HepG2 (cell line): ENCODE measurements at regions not wholly inside any gene's neighbourhood (a gene's known extent, or its start where the extent isn't known, plus 50 kb on each side); places are given as distances from the start of the nearest gene placed in this dataset.

Experiments used
- ATAC-seq: fragments of 200-7000 bp; cut with Tn5 transposase; 3 replicates; pipeline ENCODE4 v1.9.1; 2020; ENCODE audit warnings: mild to moderate bottlenecking, moderate library complexity
- BruUV-seq: library from RNA; stranded (reverse); fragments of 400-500 nt; replicated peaks from 2 replicates; lab custom pipeline; 2021; lab: Mats Ljungman, UMichigan
- CTCF ChIA-PET: fragments of 300-600 bp; formaldehyde crosslinking; extraction: SDS; loops from one replicate; lab custom pipeline; 2021; ENCODE audit warnings: low total read pairs, inconsistent platforms, low intra/inter-chr PET ratio; lab: Yijun Ruan, JAX
- POLR2A ChIA-PET: fragments of 350-600 bp; sonication (Branson Sonifier 250); formaldehyde crosslinking; loops from one replicate; lab custom pipeline; 2020; ENCODE audit warnings: antibody characterized with exemption, inconsistent platforms; lab: Yijun Ruan, JAX
- DNase-seq: peaks from one replicate; pipeline ENCODE4 v3.0.0-alpha.2; 2015; ENCODE audit warnings: low spot score
- FAIRE-seq: peaks from 3 replicates; lab custom pipeline; 2011; peaks lifted over from hg19 to GRCh38; lab: Jason Lieb, UNC
- H2AFZ ChIP-seq: one replicate; pipeline ENCODE4 v1.6.1; 2011; ENCODE audit warnings: low read length, inconsistent platforms
- H3K27ac ChIP-seq: fragments of 300-600 bp; 3 replicates; pipeline ENCODE4 v1.8.0; 2011; ENCODE audit warnings: mixed run types, mild to moderate bottlenecking, mixed read lengths, low read length, inconsistent platforms; ENCODE audit not compliant: insufficient read depth; ENCODE audit errors: extremely low read length
- H3K27me3 ChIP-seq, 2 experiments: fragments of 200-600 bp in 1 of 2; 2 replicates in 1 of 2; 3 replicates in 1 of 2; pipeline versions ENCODE4 v1.6.0 to v1.8.0; 2011; ENCODE audit warnings: low read length in 2 of 2, mild to moderate bottlenecking in 2 of 2, moderate library complexity in 2 of 2, inconsistent platforms in 1 of 2; ENCODE audit not compliant: insufficient read depth in 2 of 2, control insufficient read depth in 1 of 2
- H3K36me3 ChIP-seq, 2 experiments: fragments of 200-600 bp in 1 of 2; replicated peaks in 1 of 2; 2 replicates in 1 of 2; 3 replicates in 1 of 2; pipeline versions ENCODE4 v1.5.1 to v1.8.0; 2011; ENCODE audit warnings: low read length in 2 of 2, inconsistent platforms in 1 of 2; ENCODE audit not compliant: insufficient read depth in 2 of 2, control insufficient read depth in 1 of 2
- H3K4me1 ChIP-seq: 2 replicates; pipeline ENCODE4 v1.5.1; 2012; ENCODE audit warnings: low read length, inconsistent platforms; ENCODE audit not compliant: insufficient read depth
- H3K4me2 ChIP-seq: 2 replicates; pipeline ENCODE4 v1.6.0; 2011; ENCODE audit warnings: low read depth, low read length, inconsistent platforms
- H3K4me3 ChIP-seq, 3 experiments: fragments of 200-600 bp in 1 of 3; sonication (generic), shearing (Covaris generic) in 1 of 3; replicated peaks in 1 of 3; 2 replicates each; pipeline ENCODE4 v1.5.1; 2011 to 2016; ENCODE audit warnings: low read length in 3 of 3, inconsistent platforms in 2 of 3, low read depth in 2 of 3, mild to moderate bottlenecking in 2 of 3, control low read depth in 1 of 3, mixed read lengths in 1 of 3; ENCODE audit not compliant: insufficient read depth in 1 of 3
- H3K79me2 ChIP-seq: one replicate; pipeline ENCODE4 v1.6.1; 2011; ENCODE audit warnings: low read length, inconsistent platforms; ENCODE audit not compliant: insufficient read depth
- H3K9ac ChIP-seq: 2 replicates; pipeline ENCODE4 v1.6.0; 2011; ENCODE audit warnings: mild to moderate bottlenecking, low read depth, low read length, inconsistent platforms; ENCODE audit not compliant: insufficient read depth
- H3K9me3 ChIP-seq: 2 replicates; pipeline ENCODE4 v1.5.1; 2012; ENCODE audit warnings: mild to moderate bottlenecking, low read length
- H4K20me1 ChIP-seq: 2 replicates; pipeline ENCODE4 v1.6.0; 2011; ENCODE audit warnings: inconsistent platforms, mild to moderate bottlenecking, low read length, moderate library complexity; ENCODE audit not compliant: insufficient read depth
- ARNT ChIP-seq: fragments of 450-650 bp; IDR thresholded peaks from 2 replicates; pipeline ENCODE4 v1.6.1; 2017
- DR1 ChIP-seq: sonication (generic); formaldehyde crosslinking; IDR thresholded peaks from 2 replicates; pipeline ENCODE4 v1.8.0; 2021; ENCODE audit warnings: mild to moderate bottlenecking, missing genetic modification reagents, inconsistent platforms
- EHMT2 ChIP-seq: fragments of 200-600 bp; sonication (generic); IDR thresholded peaks from 2 replicates; pipeline ENCODE4 v1.7.0; 2017; ENCODE audit warnings: antibody characterized with exemption, low read depth, low read length, borderline replicate concordance
- HNRNPL ChIP-seq: fragments of 200-400 bp; formaldehyde crosslinking; IDR thresholded peaks from 2 replicates; pipeline ENCODE4 v1.6.1; 2017; ENCODE audit warnings: mild to moderate bottlenecking, low read depth, low read length
- KAT2B ChIP-seq: fragments of 150-350 bp; IDR thresholded peaks from 2 replicates; pipeline ENCODE4 v1.6.1; 2014; ENCODE audit warnings: low read depth, low read length, borderline replicate concordance
- KDM6A ChIP-seq: IDR thresholded peaks from 2 replicates; pipeline ENCODE4 v1.6.1; 2016; ENCODE audit warnings: low read depth
- NCOA5 ChIP-seq: sonication (generic); formaldehyde crosslinking; IDR thresholded peaks from 2 replicates; pipeline ENCODE4 v1.4.0; 2020; ENCODE audit warnings: missing genetic modification reagents
- PHF5A ChIP-seq: IDR thresholded peaks from one replicate; pipeline ENCODE4 v1.6.1; 2018; ENCODE audit warnings: low read depth, missing genetic modification reagents; ENCODE audit not compliant: unreplicated experiment
- SRSF1 ChIP-seq: fragments of 200-400 bp; formaldehyde crosslinking; optimal IDR thresholded peaks from 2 replicates; pipeline ENCODE3; 2017; ENCODE audit warnings: mild to moderate bottlenecking, low read depth, low read length, moderate library complexity
- THAP7 ChIP-seq: sonication (generic); formaldehyde crosslinking; IDR thresholded peaks from 2 replicates; pipeline ENCODE4 v1.8.1; 2023; ENCODE audit warnings: mild to moderate bottlenecking, missing genetic modification reagents
- THRA ChIP-seq: sonication (generic); formaldehyde crosslinking; IDR thresholded peaks from 2 replicates; pipeline ENCODE4 v1.4.0; 2020; ENCODE audit warnings: missing genetic modification reagents, borderline replicate concordance
- ZBTB10 ChIP-seq: sonication (generic); formaldehyde crosslinking; IDR thresholded peaks from 2 replicates; pipeline ENCODE4 v1.4.0; 2020; ENCODE audit warnings: missing genetic modification reagents, borderline replicate concordance
- ZKSCAN8 ChIP-seq: IDR thresholded peaks from 2 replicates; pipeline ENCODE4 v1.6.1; 2016; ENCODE audit warnings: borderline replicate concordance, missing genetic modification reagents, missing compliant biosample characterization
- ZNF512 ChIP-seq: sonication (generic); formaldehyde crosslinking; IDR thresholded peaks from 2 replicates; pipeline ENCODE4 v1.4.0; 2020; ENCODE audit warnings: mild to moderate bottlenecking, missing genetic modification reagents
- ZNF570 ChIP-seq: sonication (generic); formaldehyde crosslinking; IDR thresholded peaks from 2 replicates; pipeline ENCODE4 v1.4.0; 2020; ENCODE audit warnings: mild to moderate bottlenecking, missing genetic modification reagents, borderline replicate concordance
- WGBS: methylation state at CpG from one replicate; pipeline ENCODE4 v1.1.6; 2017; ENCODE audit warnings: low lambda C conversion rate; 5-methylcytosine and 5-hydroxymethylcytosine counted together
- in situ Hi-C: cut with HindIII; loops from 2 replicates; pipeline ENCODE4 v1.10.0; 2017; ENCODE audit warnings: low pct_unique_long_range_greater_than_20kb; ENCODE audit not compliant: extremely low pct_ligation_motif_present
- intact Hi-C: fragments of 100-400 bp; cut with micrococcal nuclease; formaldehyde crosslinking; loops from one replicate; pipeline ENCODE4 v1.10.0; 2022; ENCODE audit not compliant: unreplicated experiment

- Histone ChIP-seq H3K36me3 (no peaks in the 10 kb centered on the region), H3K27me3 (no peaks in the 10 kb centered on the region), H3K79me2 (no peaks in the 10 kb centered on the region), H2AFZ (no peak overlapping the region), H3K4me1 (no peaks in the 10 kb centered on the region), H3K27ac (no peak overlapping the region), H3K9me3 (peaks cover 10% of the 10 kb centered on the region), H3K4me2 (no peak overlapping the region), H3K9ac (no peak overlapping the region), H3K4me3 (no peak overlapping the region), H4K20me1 (no peaks in the 10 kb centered on the region)
- POLR2A ChIA-PET, result no interaction called here
- ATAC-seq (no peak), FAIRE-seq (no peak), DNase-seq (no peak)
- CTCF ChIA-PET, result no interaction called here
- in situ Hi-C loops (no loop called here), intact Hi-C loops (no loop called here)
- BruUV-seq, result no TSS peak
- WGBS, result 45% methylated on average over 6 of the region's 6 CpGs
- TF ChIP-seq PHF5A (CRISPR knock-in tag) (no peak), ARNT (no peak), ZBTB10 (CRISPR knock-in tag) (no peak), NCOA5 (CRISPR knock-in tag) (no peak), HNRNPL (no peak), ZKSCAN8 (CRISPR knock-in tag) (no peak), KDM6A (CRISPR knock-in tag) (no peak), SRSF1 (no peak), THAP7 (CRISPR knock-in tag) (no peak), DR1 (CRISPR knock-in tag) (no peak), THRA (CRISPR knock-in tag) (no peak), ZNF512 (CRISPR knock-in tag) (no peak), ZNF570 (no peak), KAT2B (no peak), EHMT2 (no peak)
Observed at GRCh38 chr2:62286089-62286785, 90.3 kb downstream of the B3GNT2 start.
